Glutamatergic neuron (in vitro differentiated cells): ENCODE measurements at regions not wholly inside any gene's neighbourhood (a gene's known extent, or its start where the extent isn't known, plus 50 kb on each side); places are given as distances from the start of the nearest gene placed in this dataset.
A peak's percentile ranks its signal among the peaks of the same experiment; 100 is the strongest.

Experiments used
- DNase-seq: peaks from one replicate; pipeline ENCODE4 v3.0.0; 2022
- H3K27ac Mint-ChIP-seq: one replicate; pipeline ENCODE4 v1.8.0; 2020; ENCODE audit warnings: mild to moderate bottlenecking, mixed read lengths, inconsistent platforms; ENCODE audit not compliant: unreplicated experiment
- H3K27me3 Mint-ChIP-seq: one replicate; pipeline ENCODE4 v1.8.0; 2020; ENCODE audit warnings: mild to moderate bottlenecking, moderate library complexity, mixed read lengths, inconsistent platforms; ENCODE audit not compliant: unreplicated experiment
- H3K36me3 Mint-ChIP-seq: one replicate; pipeline ENCODE4 v1.8.0; 2020; ENCODE audit warnings: mild to moderate bottlenecking, mixed read lengths, inconsistent platforms; ENCODE audit not compliant: unreplicated experiment
- H3K4me1 Mint-ChIP-seq: one replicate; pipeline ENCODE4 v1.8.0; 2020; ENCODE audit warnings: mild to moderate bottlenecking, low read depth, mixed read lengths, inconsistent platforms; ENCODE audit not compliant: unreplicated experiment
- H3K4me3 Mint-ChIP-seq: one replicate; pipeline ENCODE4 v1.8.0; 2020; ENCODE audit warnings: mild to moderate bottlenecking, mixed read lengths, inconsistent platforms; ENCODE audit not compliant: unreplicated experiment
- H3K9me3 Mint-ChIP-seq: one replicate; pipeline ENCODE4 v1.8.0; 2020; ENCODE audit warnings: mild to moderate bottlenecking, moderate library complexity, mixed read lengths, inconsistent platforms; ENCODE audit not compliant: unreplicated experiment
- TF ChIP-seq, protein P1 (sequence below): fragments of 200-600 bp; sonication (generic); IDR thresholded peaks from one replicate; pipeline ENCODE4 v1.5.0; 2021; ENCODE audit not compliant: partially characterized antibody, unreplicated experiment

DNA sequence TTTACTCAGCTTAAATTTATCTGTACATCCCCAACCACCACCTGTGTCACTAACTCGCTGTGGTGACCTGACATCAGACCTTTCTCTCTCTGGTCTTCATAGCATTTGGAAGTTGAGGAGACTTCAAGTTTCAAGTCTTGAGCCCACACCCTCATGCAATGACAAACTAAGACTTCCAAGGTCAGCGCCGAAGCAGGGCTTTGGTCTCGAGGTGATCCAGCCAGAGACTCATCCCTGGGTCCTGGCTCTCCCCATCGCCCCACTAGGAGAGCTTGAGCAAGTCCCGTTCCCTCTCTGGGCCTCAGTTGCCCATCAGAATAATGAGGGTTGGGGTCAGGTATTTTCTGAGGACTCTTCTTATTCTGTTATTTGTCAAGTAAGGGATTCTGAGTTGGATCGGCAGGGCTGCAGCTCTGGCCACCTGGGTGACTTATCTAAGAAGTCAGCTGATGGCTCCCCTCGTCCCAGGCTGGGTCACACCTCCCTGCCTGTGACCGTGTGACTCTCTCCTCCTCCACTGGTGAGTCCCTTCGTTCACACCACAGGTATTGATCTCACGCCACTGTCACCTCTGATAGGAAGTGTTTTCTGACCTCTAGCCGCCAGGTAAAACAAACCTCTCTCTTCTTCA lies 143.7 kb upstream of the RUNX3 start:
- DNase-seq, result no peak
- H3K4me3 Mint-ChIP-seq, result no peak overlapping the region
- TF ChIP-seq, protein P1, sequence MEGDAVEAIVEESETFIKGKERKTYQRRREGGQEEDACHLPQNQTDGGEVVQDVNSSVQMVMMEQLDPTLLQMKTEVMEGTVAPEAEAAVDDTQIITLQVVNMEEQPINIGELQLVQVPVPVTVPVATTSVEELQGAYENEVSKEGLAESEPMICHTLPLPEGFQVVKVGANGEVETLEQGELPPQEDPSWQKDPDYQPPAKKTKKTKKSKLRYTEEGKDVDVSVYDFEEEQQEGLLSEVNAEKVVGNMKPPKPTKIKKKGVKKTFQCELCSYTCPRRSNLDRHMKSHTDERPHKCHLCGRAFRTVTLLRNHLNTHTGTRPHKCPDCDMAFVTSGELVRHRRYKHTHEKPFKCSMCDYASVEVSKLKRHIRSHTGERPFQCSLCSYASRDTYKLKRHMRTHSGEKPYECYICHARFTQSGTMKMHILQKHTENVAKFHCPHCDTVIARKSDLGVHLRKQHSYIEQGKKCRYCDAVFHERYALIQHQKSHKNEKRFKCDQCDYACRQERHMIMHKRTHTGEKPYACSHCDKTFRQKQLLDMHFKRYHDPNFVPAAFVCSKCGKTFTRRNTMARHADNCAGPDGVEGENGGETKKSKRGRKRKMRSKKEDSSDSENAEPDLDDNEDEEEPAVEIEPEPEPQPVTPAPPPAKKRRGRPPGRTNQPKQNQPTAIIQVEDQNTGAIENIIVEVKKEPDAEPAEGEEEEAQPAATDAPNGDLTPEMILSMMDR, result no peak
- peaks cover 15% of the 10 kb centered on the region for H3K36me3 Mint-ChIP-seq
- H3K27ac Mint-ChIP-seq, result no peak overlapping the region
- peaks cover 4% of the 10 kb centered on the region for H3K4me1 Mint-ChIP-seq
- H3K9me3 Mint-ChIP-seq, result peaks cover 7% of the 10 kb centered on the region
- H3K27me3 Mint-ChIP-seq, result peaks cover 6% of the 10 kb centered on the region

DNA sequence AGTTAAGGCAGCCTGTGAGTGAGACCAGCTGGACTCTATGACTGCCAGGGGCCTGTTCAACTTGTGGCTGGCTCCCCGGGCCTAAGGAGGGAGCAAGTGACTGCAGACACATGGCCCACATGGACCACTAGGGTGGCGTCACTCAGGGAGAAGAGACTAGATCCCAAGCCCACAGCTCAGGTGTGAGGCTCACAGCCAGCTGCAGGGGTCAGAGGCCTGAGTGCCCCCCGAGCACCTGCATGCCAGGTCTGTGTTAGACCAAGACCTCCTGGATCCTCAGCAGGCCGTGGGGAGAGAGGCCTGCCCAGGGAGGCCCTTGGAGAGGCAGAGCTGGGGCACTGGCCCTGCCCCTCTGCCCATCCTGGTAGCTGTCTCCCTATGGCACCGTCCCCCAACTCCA lies 142.4 kb upstream of the RUNX3 start:
- H3K9me3 Mint-ChIP-seq, result peaks cover 7% of the 10 kb centered on the region
- no peak for DNase-seq

DNA sequence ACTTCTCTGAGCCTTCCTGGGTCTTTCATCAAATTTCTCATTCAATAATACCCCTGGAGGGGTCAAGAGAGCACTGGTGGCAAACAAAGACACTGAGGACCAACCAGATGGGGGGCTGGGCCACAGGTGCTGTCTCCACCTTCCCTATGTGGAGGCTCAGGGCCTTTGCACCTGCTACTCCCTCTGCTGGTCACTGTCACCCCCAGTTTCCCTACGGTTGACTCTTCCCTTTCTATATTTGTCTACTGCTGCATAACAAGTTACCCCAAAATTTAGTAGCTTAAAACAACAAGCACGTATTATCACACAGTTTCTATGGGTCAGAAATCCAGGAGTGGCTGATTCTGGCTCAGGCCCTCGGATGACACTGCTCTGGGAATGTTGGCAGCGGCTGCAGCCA lies 138.8 kb upstream of the RUNX3 start:
- no peak overlapping the region for H3K4me3 Mint-ChIP-seq
- H3K27ac Mint-ChIP-seq, result no peak overlapping the region
- peaks cover 4% of the 10 kb centered on the region for H3K36me3 Mint-ChIP-seq

More for the DNA sequence above, 142.4 kb upstream of the RUNX3 start:
- TF ChIP-seq, protein P1, result no peak
- Mint-ChIP-seq H3K4me3 (no peak overlapping the region), H3K4me1 (peaks cover 6% of the 10 kb centered on the region), H3K27ac (no peak overlapping the region), H3K27me3 (peaks cover 6% of the 10 kb centered on the region), H3K36me3 (peaks cover 14% of the 10 kb centered on the region)

DNA sequence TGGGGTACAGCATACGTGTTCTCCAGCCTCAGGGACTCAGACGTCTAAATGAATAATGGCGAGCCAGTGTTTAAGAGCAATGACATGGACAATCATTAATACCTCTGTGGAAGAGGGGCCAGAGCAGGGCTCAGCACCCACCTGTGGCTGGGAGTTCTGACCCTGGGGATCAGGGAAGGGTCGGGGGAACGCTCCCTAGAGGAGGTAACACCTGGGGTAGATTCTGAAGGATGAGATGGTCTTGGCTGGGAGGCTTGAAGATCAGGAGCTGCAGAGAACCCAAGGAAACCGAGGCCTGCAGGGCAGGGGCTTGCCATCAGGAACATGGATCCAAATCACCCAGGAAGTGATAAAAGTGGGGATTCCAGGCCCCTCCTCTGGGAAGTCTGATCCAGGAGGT lies 138.2 kb upstream of the RUNX3 start:
- Mint-ChIP-seq H3K27me3 (peaks cover 14% of the 10 kb centered on the region), H3K4me3 (no peak overlapping the region), H3K4me1 (peaks cover 25% of the 10 kb centered on the region), H3K27ac (no peak overlapping the region), H3K36me3 (peaks cover 4% of the 10 kb centered on the region), H3K9me3 (peaks cover 5% of the 10 kb centered on the region)
- DNase-seq, result peak; percentile 0
- TF ChIP-seq, protein P1, result no peak

More for the DNA sequence above, 138.8 kb upstream of the RUNX3 start:
- Mint-ChIP-seq H3K9me3 (peaks cover 7% of the 10 kb centered on the region), H3K4me1 (peaks cover 25% of the 10 kb centered on the region), H3K27me3 (peaks cover 14% of the 10 kb centered on the region)
- TF ChIP-seq, protein P1, result no peak
- DNase-seq, result no peak

DNA sequence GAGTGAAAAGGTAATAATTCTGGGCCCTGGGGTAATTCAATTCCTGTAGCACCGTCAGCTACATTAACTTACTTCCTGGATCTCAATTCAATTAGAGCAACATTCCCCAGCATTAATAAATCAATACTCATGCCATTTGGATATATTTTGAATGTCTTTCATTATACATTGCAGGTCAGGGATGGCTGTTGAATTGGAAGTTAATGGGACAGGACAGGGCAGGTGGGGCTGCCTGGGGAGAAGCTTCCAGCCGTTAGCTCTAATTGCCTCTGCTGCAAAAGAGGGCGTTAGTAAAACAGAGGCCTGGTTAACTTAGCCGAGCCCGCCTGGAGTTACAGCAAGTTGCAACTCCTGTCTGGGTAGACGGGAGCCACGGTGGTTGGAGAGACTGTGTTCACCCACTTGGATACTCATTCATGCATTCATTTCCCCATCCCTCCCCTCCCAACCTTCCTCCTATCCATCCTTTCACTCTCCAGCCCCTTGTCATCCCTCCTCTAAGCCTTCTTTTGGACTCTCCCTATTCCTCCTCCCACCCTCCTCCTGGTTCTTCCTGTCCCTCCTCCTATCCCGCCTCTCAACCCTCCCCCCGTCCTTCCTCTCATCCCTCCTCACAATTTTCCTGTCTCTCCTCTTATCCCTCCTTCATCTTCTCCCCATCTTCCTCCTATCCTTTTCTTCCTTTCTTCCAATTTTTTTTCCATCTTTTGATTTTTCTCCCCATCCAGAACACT lies 137.6 kb upstream of the RUNX3 start:
- H3K4me3 Mint-ChIP-seq, result no peak overlapping the region
- no peak overlapping the region for H3K27ac Mint-ChIP-seq
- DNase-seq, result peak; percentile 14
- TF ChIP-seq, protein P1, result no peak
- peaks cover 4% of the 10 kb centered on the region for H3K36me3 Mint-ChIP-seq
- peaks cover 5% of the 10 kb centered on the region for H3K9me3 Mint-ChIP-seq
- peaks cover 14% of the 10 kb centered on the region for H3K27me3 Mint-ChIP-seq
- peaks cover 25% of the 10 kb centered on the region for H3K4me1 Mint-ChIP-seq
